Smooth muscle cell (in vitro differentiated cells): ENCODE measurements at regions not wholly inside any gene's neighbourhood (a gene's known extent, or its start where the extent isn't known, plus 50 kb on each side); places are given as distances from the start of the nearest gene placed in this dataset.

Experiments used
- DNase-seq: peaks from one replicate; lab custom pipeline; 2025; ENCODE audit not compliant: unreplicated experiment; lab: John Stamatoyannopoulos, UW
- H2AFZ ChIP-seq: fragments of 200-600 bp; sonication (generic); 2 replicates; pipeline ENCODE4 v1.6.0; 2016; ENCODE audit warnings: antibody characterized with exemption, low read depth, mild to moderate bottlenecking
- H3F3A ChIP-seq: fragments of 200-600 bp; sonication (generic); 2 replicates; pipeline ENCODE4 v1.6.0; 2017; ENCODE audit warnings: antibody characterized with exemption, low read depth
- H3K27ac ChIP-seq: fragments of 200-600 bp; sonication (generic); 2 replicates; pipeline ENCODE4 v1.5.1; 2016; ENCODE audit warnings: low read depth, mild to moderate bottlenecking
- H3K27me3 ChIP-seq: fragments of 200-600 bp; sonication (generic); 2 replicates; pipeline ENCODE4 v1.6.1; 2016; ENCODE audit warnings: low read depth, mild to moderate bottlenecking
- H3K36me3 ChIP-seq: fragments of 200-600 bp; sonication (generic); 2 replicates; pipeline ENCODE4 v1.5.1; 2016; ENCODE audit warnings: low read depth
- H3K4me1 ChIP-seq: fragments of 200-600 bp; sonication (generic); 2 replicates; pipeline ENCODE4 v1.5.1; 2016; ENCODE audit warnings: low read depth
- H3K4me2 ChIP-seq: fragments of 200-600 bp; sonication (generic); 2 replicates; pipeline ENCODE4 v1.6.0; 2016; ENCODE audit warnings: mild to moderate bottlenecking
- H3K4me3 ChIP-seq: fragments of 200-600 bp; sonication (generic); 2 replicates; pipeline ENCODE4 v1.5.1; 2016; ENCODE audit warnings: mild to moderate bottlenecking
- H3K79me2 ChIP-seq: fragments of 200-600 bp; sonication (generic); 2 replicates; pipeline ENCODE4 v1.6.0; 2016; ENCODE audit warnings: low read depth, mild to moderate bottlenecking
- H3K9ac ChIP-seq: fragments of 200-600 bp; sonication (generic); 2 replicates; pipeline ENCODE4 v1.6.0; 2016; ENCODE audit warnings: low read depth
- H3K9me3 ChIP-seq: fragments of 200-600 bp; sonication (generic); replicated peaks from 2 replicates; pipeline ENCODE4 v1.5.1; 2016; ENCODE audit warnings: low read depth
- H4K20me1 ChIP-seq: fragments of 200-600 bp; sonication (generic); 2 replicates; pipeline ENCODE4 v1.6.0; 2016; ENCODE audit warnings: low read depth
- WGBS: methylation state at CpG from one replicate; pipeline ENCODE4 v1.1.7; 2016; ENCODE audit warnings: low lambda C conversion rate; 5-methylcytosine and 5-hydroxymethylcytosine counted together
- TF ChIP-seq, protein P1 (sequence below): fragments of 200-600 bp; sonication (generic); IDR thresholded peaks from 2 replicates; pipeline ENCODE4 v1.5.1; 2017; ENCODE audit warnings: borderline replicate concordance, mild to moderate bottlenecking, antibody characterized with exemption; ENCODE audit not compliant: insufficient read depth, poor library complexity, severe bottlenecking

DNA sequence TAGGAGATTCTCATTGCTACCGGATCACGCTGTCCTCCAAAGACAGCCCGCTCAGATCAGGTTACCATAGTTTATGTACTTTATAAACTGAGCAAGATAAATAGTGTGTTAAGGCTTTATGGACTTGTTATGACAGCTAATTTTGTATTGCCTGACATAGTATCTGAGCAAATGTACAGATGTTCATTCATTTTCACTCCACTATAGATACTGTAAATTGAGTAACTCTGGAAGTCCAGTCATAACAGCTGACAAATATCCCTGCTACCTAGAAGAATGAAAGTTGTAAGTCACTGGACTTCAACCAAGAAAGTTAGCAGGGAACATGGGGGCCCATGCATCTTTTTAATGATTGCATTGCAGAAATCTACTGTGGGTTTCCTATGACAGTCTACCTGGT, 292.4 kb upstream of the ADAMTS16 start:
- TF ChIP-seq, protein P1, sequence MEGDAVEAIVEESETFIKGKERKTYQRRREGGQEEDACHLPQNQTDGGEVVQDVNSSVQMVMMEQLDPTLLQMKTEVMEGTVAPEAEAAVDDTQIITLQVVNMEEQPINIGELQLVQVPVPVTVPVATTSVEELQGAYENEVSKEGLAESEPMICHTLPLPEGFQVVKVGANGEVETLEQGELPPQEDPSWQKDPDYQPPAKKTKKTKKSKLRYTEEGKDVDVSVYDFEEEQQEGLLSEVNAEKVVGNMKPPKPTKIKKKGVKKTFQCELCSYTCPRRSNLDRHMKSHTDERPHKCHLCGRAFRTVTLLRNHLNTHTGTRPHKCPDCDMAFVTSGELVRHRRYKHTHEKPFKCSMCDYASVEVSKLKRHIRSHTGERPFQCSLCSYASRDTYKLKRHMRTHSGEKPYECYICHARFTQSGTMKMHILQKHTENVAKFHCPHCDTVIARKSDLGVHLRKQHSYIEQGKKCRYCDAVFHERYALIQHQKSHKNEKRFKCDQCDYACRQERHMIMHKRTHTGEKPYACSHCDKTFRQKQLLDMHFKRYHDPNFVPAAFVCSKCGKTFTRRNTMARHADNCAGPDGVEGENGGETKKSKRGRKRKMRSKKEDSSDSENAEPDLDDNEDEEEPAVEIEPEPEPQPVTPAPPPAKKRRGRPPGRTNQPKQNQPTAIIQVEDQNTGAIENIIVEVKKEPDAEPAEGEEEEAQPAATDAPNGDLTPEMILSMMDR: no peak
- Histone ChIP-seq H3F3A (no peaks in the 10 kb centered on the region), H2AFZ (no peak overlapping the region), H3K4me3 (no peak overlapping the region), H3K36me3 (no peaks in the 10 kb centered on the region), H3K27me3 (no peaks in the 10 kb centered on the region), H3K79me2 (no peaks in the 10 kb centered on the region), H3K9ac (no peak overlapping the region), H4K20me1 (no peaks in the 10 kb centered on the region), H3K4me1 (no peaks in the 10 kb centered on the region), H3K9me3 (no peaks in the 10 kb centered on the region), H3K27ac (no peak overlapping the region), H3K4me2 (no peak overlapping the region)
- DNase-seq: no peak
- WGBS: 96% methylated on average over 3 of the region's 3 CpGs

DNA sequence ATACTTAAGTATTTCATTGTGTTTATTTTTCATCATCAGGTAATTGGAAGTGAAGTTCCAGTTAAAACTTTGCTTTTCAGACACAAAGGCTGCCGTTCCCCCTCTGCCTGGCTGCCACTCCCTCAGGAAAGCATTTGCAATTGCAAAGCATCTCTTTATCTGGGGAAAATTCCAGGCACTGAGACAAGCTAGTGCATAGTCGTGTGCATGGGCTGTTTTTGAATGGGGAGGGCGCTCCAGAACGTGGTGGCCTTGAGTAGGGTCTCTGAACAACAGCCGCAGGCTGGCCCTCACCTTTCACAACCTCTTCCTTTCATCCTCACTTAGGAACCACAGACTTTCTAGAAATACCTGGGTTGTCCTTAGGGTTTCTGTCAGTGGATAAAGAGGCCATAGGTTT, 285.1 kb upstream of the ADAMTS16 start:
- TF ChIP-seq, protein P1: no peak
- WGBS: 44% methylated on average over 5 of the region's 5 CpGs

DNA sequence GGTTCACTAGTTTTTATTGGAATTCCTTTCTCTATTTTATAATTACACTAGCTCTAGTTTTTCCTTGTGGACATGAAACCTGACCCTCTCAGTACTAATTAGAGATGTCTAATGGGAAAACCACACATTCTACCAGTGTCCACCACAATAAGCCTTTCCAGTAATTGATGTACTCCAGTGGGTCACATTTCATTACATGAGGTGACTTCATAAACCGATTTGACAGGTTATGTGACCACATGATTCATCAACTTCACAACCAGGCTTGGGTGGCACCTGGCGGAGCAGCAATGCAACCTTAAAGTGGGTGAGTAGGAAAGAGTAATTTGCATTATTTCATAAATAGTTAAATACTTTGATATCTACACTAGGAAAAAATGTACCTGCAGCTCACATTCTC, 284.2 kb upstream of the ADAMTS16 start:
- TF ChIP-seq, protein P1: no peak
- Histone ChIP-seq H4K20me1 (no peaks in the 10 kb centered on the region), H3K4me1 (no peaks in the 10 kb centered on the region), H3K79me2 (no peaks in the 10 kb centered on the region), H3F3A (no peaks in the 10 kb centered on the region), H3K27me3 (no peaks in the 10 kb centered on the region), H3K36me3 (no peaks in the 10 kb centered on the region), H2AFZ (no peak overlapping the region), H3K27ac (no peak overlapping the region), H3K9ac (no peak overlapping the region), H3K9me3 (no peaks in the 10 kb centered on the region), H3K4me3 (no peak overlapping the region), H3K4me2 (no peak overlapping the region)
- DNase-seq: no peak
- 81% methylated on average over 2 of the region's 2 CpGs for WGBS

More for the DNA sequence above, 285.1 kb upstream of the ADAMTS16 start:
- Histone ChIP-seq H3K4me1 (no peaks in the 10 kb centered on the region), H3K36me3 (no peaks in the 10 kb centered on the region), H3F3A (no peaks in the 10 kb centered on the region), H3K9me3 (no peaks in the 10 kb centered on the region), H3K9ac (no peak overlapping the region), H3K27me3 (no peaks in the 10 kb centered on the region), H3K27ac (no peak overlapping the region), H3K4me3 (no peak overlapping the region), H3K4me2 (no peak overlapping the region), H2AFZ (no peak overlapping the region), H3K79me2 (no peaks in the 10 kb centered on the region), H4K20me1 (no peaks in the 10 kb centered on the region)
- DNase-seq: no peak

DNA sequence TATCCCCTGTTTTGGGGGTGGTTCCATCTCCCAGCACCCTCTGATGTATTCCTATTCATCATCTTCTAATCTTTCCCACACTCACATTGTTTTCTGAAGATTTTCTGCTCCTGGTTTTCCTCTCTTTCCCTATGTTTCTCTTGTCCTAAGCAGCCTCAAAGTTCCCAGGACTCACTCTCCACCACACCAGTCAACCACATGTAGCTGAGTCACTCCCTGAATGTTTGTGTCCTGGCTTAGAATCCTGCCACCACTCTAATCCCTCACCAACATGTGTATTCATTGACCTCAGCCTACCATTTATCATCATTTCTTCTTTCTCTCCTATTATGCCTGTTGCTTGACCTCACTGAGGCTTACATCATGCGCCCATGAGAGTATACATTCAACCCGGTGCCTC, 282.4 kb upstream of the ADAMTS16 start:
- Histone ChIP-seq H3K4me2 (no peak overlapping the region), H3K27me3 (no peaks in the 10 kb centered on the region), H3K9me3 (no peaks in the 10 kb centered on the region), H2AFZ (no peak overlapping the region), H3K27ac (no peak overlapping the region), H4K20me1 (no peaks in the 10 kb centered on the region), H3K79me2 (no peaks in the 10 kb centered on the region), H3K4me1 (no peaks in the 10 kb centered on the region), H3K36me3 (no peaks in the 10 kb centered on the region), H3K4me3 (no peak overlapping the region), H3F3A (no peaks in the 10 kb centered on the region), H3K9ac (no peak overlapping the region)
- no peak for DNase-seq
- TF ChIP-seq, protein P1: no peak
- 57% methylated on average over 2 of the region's 2 CpGs for WGBS
